Thymus (tissue), 11 donors: ENCODE measurements at regions not wholly inside any gene's neighbourhood (a gene's known extent, or its start where the extent isn't known, plus 50 kb on each side); places are given as distances from the start of the nearest gene placed in this dataset.
A peak's percentile ranks its signal among the peaks of the same experiment; 100 is the strongest.

Experiments used
- DNase-seq, 9 donors: peaks; one replicate each; pipeline ENCODE4 v3.0.0-alpha.2; 2013; ENCODE audit warnings: low spot score in 9 of 9, low read depth in 6 of 9, missing footprints in 1 of 9
- H3K27ac ChIP-seq, 2 donors: one replicate each; pipeline ENCODE4 v1.5.1; 2013; ENCODE audit warnings: control low read depth in 1 of 2, low read depth in 1 of 2, low read length in 1 of 2, mild to moderate bottlenecking in 1 of 2, moderate library complexity in 1 of 2
- H3K27me3 ChIP-seq, 2 donors: one replicate each; pipeline ENCODE4 v1.5.1; 2013; ENCODE audit warnings: low read length in 1 of 2; ENCODE audit not compliant: control insufficient read depth in 2 of 2, insufficient read depth in 1 of 2
- H3K36me3 ChIP-seq, 2 donors: one replicate each; pipeline ENCODE4 v1.5.1; 2013; ENCODE audit warnings: low read length in 1 of 2, mild to moderate bottlenecking in 1 of 2, moderate library complexity in 1 of 2; ENCODE audit not compliant: control insufficient read depth in 2 of 2, insufficient read depth in 2 of 2
- H3K4me1 ChIP-seq, 2 donors: one replicate each; pipeline ENCODE4 v1.5.1; 2013; ENCODE audit warnings: low read length in 2 of 2; ENCODE audit not compliant: control insufficient read depth in 2 of 2, insufficient read depth in 2 of 2
- H3K4me3 ChIP-seq, 2 donors: one replicate each; pipeline ENCODE4 v1.5.1; 2013; ENCODE audit warnings: low read length in 2 of 2, control low read depth in 1 of 2, mild to moderate bottlenecking in 1 of 2
- H3K9me3 ChIP-seq, 2 donors: one replicate each; pipeline ENCODE4 v1.5.1; 2013; ENCODE audit warnings: low read length in 1 of 2, mild to moderate bottlenecking in 1 of 2; ENCODE audit not compliant: control insufficient read depth in 2 of 2, insufficient read depth in 1 of 2
- WGBS: extraction: QIAGEN DNeasy Blood & Tissue Kit; methylation state at CpG from one replicate; pipeline ENCODE4 v1.1.7; 2013; 5-methylcytosine and 5-hydroxymethylcytosine counted together
- donor health status: healthy.

GRCh38 chr13:105788530-105788929 is 746.9 kb downstream of the EFNB2 start:
- Histone ChIP-seq H3K4me3 (no peak overlapping the region), H3K27ac (no peak overlapping the region), H3K27me3 (no peaks in the 10 kb centered on the region), H3K36me3 (no peaks in the 10 kb centered on the region), H3K4me1 (no peaks in the 10 kb centered on the region), H3K9me3 (peaks cover 0 to 2% of the 10 kb centered on the region in 2 donors)
- DNase-seq = no peak
- WGBS = 95% methylated on average over 3 of the region's 3 CpGs

DNA sequence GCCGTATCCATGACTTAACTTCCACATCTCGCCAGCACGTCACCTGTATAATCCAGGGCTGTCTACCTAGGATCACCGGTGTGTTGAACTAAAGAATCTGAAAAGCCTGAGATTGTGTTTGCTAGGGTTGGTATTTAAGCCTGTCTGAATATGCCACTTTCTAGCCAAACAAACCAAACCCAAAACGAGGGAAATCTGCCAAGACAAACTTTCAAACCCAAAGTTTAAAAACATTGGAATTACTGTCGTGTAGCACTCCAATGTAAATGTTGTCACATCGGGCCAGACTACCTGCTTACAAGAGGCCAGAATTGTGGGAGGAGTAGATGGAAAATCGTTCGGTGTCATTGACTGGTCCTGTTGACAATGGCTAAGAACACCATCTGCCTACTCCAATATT is 747.8 kb downstream of the EFNB2 start:
- Histone ChIP-seq H3K27ac (no peak overlapping the region), H3K4me1 (no peaks in the 10 kb centered on the region), H3K27me3 (no peaks in the 10 kb centered on the region), H3K4me3 (no peak overlapping the region), H3K9me3 (no peaks in the 10 kb centered on the region), H3K36me3 (no peaks in the 10 kb centered on the region)
- WGBS = 94% methylated on average over 9 of the region's 9 CpGs
- no peak for DNase-seq

DNA sequence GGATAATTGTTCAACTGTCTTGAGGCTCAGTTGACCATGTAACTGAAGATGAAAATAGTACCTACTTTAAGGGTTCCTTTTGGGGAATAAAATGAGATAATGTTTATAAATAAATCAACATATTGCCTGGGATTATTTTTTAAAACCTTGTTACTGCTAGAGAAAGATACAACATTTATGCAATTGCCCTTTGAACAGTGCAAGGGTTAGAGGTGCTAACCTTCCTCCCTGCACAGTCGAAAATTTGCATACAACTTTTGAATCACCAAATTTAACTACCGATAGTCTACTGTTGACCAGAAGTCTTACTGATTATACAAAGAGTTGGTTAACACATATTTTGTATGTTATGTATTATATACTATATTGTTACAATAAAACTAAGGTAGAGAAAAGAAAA is 750.0 kb downstream of the EFNB2 start:
- 91% methylated on average over 2 of the region's 2 CpGs for WGBS
- no peak overlapping the region for H3K27ac ChIP-seq
- H3K9me3 ChIP-seq = no peaks in the 10 kb centered on the region
- H3K36me3 ChIP-seq = no peaks in the 10 kb centered on the region
- no peak for DNase-seq
- no peak overlapping the region for H3K4me3 ChIP-seq
- no peaks in the 10 kb centered on the region for H3K4me1 ChIP-seq
- H3K27me3 ChIP-seq = no peaks in the 10 kb centered on the region

- H3K4me3 ChIP-seq = no peak overlapping the region
- 96% methylated on average over 1 of the region's 1 CpG for WGBS
- no peaks in the 10 kb centered on the region for H3K9me3 ChIP-seq
- no peak overlapping the region for H3K27ac ChIP-seq
- no peaks in the 10 kb centered on the region for H3K4me1 ChIP-seq
- H3K36me3 ChIP-seq = no peaks in the 10 kb centered on the region
- DNase-seq = no peak
- no peaks in the 10 kb centered on the region for H3K27me3 ChIP-seq
Observed at GRCh38 chr13:105783261-105783660, 752.2 kb downstream of the EFNB2 start.

DNA sequence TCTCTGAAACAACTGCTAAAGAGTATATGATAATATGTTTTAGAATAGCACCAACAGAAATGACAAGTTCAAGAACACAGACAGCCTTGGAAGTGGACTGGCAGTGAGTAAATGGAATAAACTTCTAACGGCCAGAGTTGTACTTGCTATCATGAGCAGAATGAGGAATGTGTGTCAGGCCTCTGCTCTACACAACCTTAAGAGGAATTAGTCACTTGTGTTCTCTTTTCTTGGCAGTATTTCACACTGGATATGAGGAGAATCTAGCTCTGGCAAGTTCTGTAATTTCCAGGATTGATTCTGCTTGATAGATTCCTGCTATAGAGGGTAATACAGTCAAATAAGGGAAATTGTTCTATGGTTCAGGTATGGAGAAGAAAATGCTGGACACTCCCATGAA is 757.3 kb downstream of the EFNB2 start:
- Histone ChIP-seq H3K27me3 (no peaks in the 10 kb centered on the region), H3K36me3 (no peaks in the 10 kb centered on the region), H3K4me1 (no peaks in the 10 kb centered on the region), H3K9me3 (no peaks in the 10 kb centered on the region), H3K27ac (no peak overlapping the region), H3K4me3 (no peak overlapping the region)
- WGBS = 90% methylated on average over 1 of the region's 1 CpG
- DNase-seq = no peak

- 94% methylated on average over 7 of the region's 7 CpGs for whole genome bisulfite sequencing
- H3K27ac ChIP-seq = no peak overlapping the region
- no peak for DNase-seq
- H3K4me1 ChIP-seq = no peaks in the 10 kb centered on the region
- no peaks in the 10 kb centered on the region for H3K9me3 ChIP-seq
- no peaks in the 10 kb centered on the region for H3K36me3 ChIP-seq
- H3K27me3 ChIP-seq = no peaks in the 10 kb centered on the region
- H3K4me3 ChIP-seq = no peak overlapping the region
Observed at GRCh38 chr13:105774739-105775460, 760.6 kb downstream of the EFNB2 start.

- no peaks in the 10 kb centered on the region for H3K27me3 ChIP-seq
- H3K27ac ChIP-seq = no peak overlapping the region
- no peaks in the 10 kb centered on the region for H3K36me3 ChIP-seq
- H3K9me3 ChIP-seq = no peaks in the 10 kb centered on the region
- peak in 2 of 9 donors; percentile 20 to 39 for DNase-seq
- no peak overlapping the region for H3K4me3 ChIP-seq
- 37% methylated on average over 7 of the region's 7 CpGs for WGBS
- H3K4me1 ChIP-seq = no peaks in the 10 kb centered on the region
Observed at GRCh38 chr13:105773863-105774538, 761.5 kb downstream of the EFNB2 start.

GRCh38 chr13:105773241-105773640 is 762.2 kb downstream of the EFNB2 start:
- H3K36me3 ChIP-seq = no peaks in the 10 kb centered on the region
- H3K27me3 ChIP-seq = no peaks in the 10 kb centered on the region
- no peaks in the 10 kb centered on the region for H3K4me1 ChIP-seq
- H3K4me3 ChIP-seq = no peak overlapping the region
- no peak overlapping the region for H3K27ac ChIP-seq
- 95% methylated on average over 4 of the region's 4 CpGs for WGBS
- no peaks in the 10 kb centered on the region for H3K9me3 ChIP-seq
- no peak for DNase-seq

GRCh38 chr13:105764486-105764885 is 771.0 kb downstream of the EFNB2 start:
- no peak for DNase-seq
- Histone ChIP-seq H3K27me3 (no peaks in the 10 kb centered on the region), H3K4me1 (no peaks in the 10 kb centered on the region), H3K36me3 (no peaks in the 10 kb centered on the region), H3K9me3 (no peaks in the 10 kb centered on the region), H3K27ac (no peak overlapping the region), H3K4me3 (no peak overlapping the region)
- 99% methylated on average over 2 of the region's 2 CpGs for WGBS
